SK-N-SH (cell line): ENCODE measurements at regions not wholly inside any gene's neighbourhood (a gene's known extent, or its start where the extent isn't known, plus 50 kb on each side); places are given as distances from the start of the nearest gene placed in this dataset.

Experiments used
- CTCF ChIA-PET: fragments of 300-600, 350-600 bp; formaldehyde crosslinking; extraction: SDS; loops from one replicate; lab custom pipeline; 2021; lab: Yijun Ruan, JAX
- POLR2A ChIA-PET: fragments of 350-600 bp; sonication (Branson Sonifier 250); formaldehyde crosslinking; extraction: SDS; loops from one replicate; lab custom pipeline; 2020; ENCODE audit warnings: antibody characterized with exemption, inconsistent platforms; lab: Yijun Ruan, JAX
- DNase-seq: peaks from one replicate; pipeline ENCODE4 v3.0.0; 2012
- H2AFZ ChIP-seq: fragments of 200-600 bp; sonication (generic); 2 replicates; pipeline ENCODE4 v1.8.1; 2016; ENCODE audit warnings: antibody characterized with exemption, mild to moderate bottlenecking, low read depth
- H3F3A ChIP-seq: fragments of 200-600 bp; sonication (generic); replicated peaks from 2 replicates; pipeline ENCODE3; 2016; ENCODE audit warnings: antibody characterized with exemption, mild to moderate bottlenecking; ENCODE audit not compliant: insufficient read depth
- H3K27ac ChIP-seq, 2 experiments: fragments of 200-500 bp in 1 of 2; fragments of 200-600 bp in 1 of 2; sonication (Bioruptor generic) in 1 of 2; sonication (generic), shearing (Covaris generic) in 1 of 2; 2 replicates each; pipeline versions ENCODE4 v1.5.1 to v1.6.1; 2014 to 2016; ENCODE audit warnings: low read depth in 2 of 2, inconsistent platforms in 1 of 2, low read length in 1 of 2, mild to moderate bottlenecking in 1 of 2, mixed read lengths in 1 of 2
- H3K27me3 ChIP-seq: fragments of 200-600 bp; sonication (generic), shearing (Covaris generic); 2 replicates; pipeline ENCODE4 v1.6.1; 2016; ENCODE audit warnings: mixed run types; ENCODE audit not compliant: insufficient read depth
- H3K36me3 ChIP-seq, 2 experiments: fragments of 200-500 bp in 1 of 2; fragments of 200-600 bp in 1 of 2; sonication (Bioruptor generic) in 1 of 2; sonication (generic) in 1 of 2; replicated peaks in 1 of 2; 2 replicates each; pipeline versions ENCODE3 to v1.5.1; 2014 to 2016; ENCODE audit warnings: low read length in 1 of 2, mild to moderate bottlenecking in 1 of 2; ENCODE audit not compliant: insufficient read depth in 2 of 2, control insufficient read depth in 1 of 2
- H3K4me1 ChIP-seq, 2 experiments: fragments of 200-500 bp in 1 of 2; fragments of 200-600 bp in 1 of 2; sonication (Bioruptor generic) in 1 of 2; sonication (generic), shearing (Covaris generic) in 1 of 2; 2 replicates each; pipeline versions ENCODE4 v1.5.1 to v1.6.1; 2014 to 2016; ENCODE audit warnings: low read depth in 1 of 2, low read length in 1 of 2, mixed run types in 1 of 2; ENCODE audit not compliant: insufficient read depth in 2 of 2, control insufficient read depth in 1 of 2
- H3K4me2 ChIP-seq: fragments of 200-600 bp; sonication (generic), shearing (Covaris generic); 2 replicates; pipeline ENCODE4 v1.6.1; 2017; ENCODE audit warnings: mixed run types
- H3K4me3 ChIP-seq, 2 experiments: fragments of 200-500 bp in 1 of 2; fragments of 200-600 bp in 1 of 2; sonication (Bioruptor generic) in 1 of 2; sonication (generic), shearing (Covaris generic) in 1 of 2; 2 replicates each; pipeline versions ENCODE4 v1.5.1 to v1.8.1; 2014 to 2016; ENCODE audit warnings: low read depth in 2 of 2, inconsistent platforms in 1 of 2, low read length in 1 of 2, mild to moderate bottlenecking in 1 of 2, mixed read lengths in 1 of 2, moderate library complexity in 1 of 2
- H3K79me2 ChIP-seq: fragments of 200-600 bp; sonication (generic); 2 replicates; pipeline ENCODE4 v1.8.1; 2017; ENCODE audit warnings: mild to moderate bottlenecking; ENCODE audit not compliant: insufficient read depth
- H3K9ac ChIP-seq: fragments of 200-600 bp; sonication (generic); 2 replicates; pipeline ENCODE4 v1.6.1; 2017; ENCODE audit warnings: mixed run types
- H3K9me2 ChIP-seq: fragments of 200-600 bp; sonication (generic); 2 replicates; pipeline ENCODE4 v1.6.1; 2017; ENCODE audit warnings: mixed run types
- H3K9me3 ChIP-seq: fragments of 200-600 bp; sonication (generic); 2 replicates; pipeline ENCODE4 v1.6.1; 2017; ENCODE audit warnings: mixed run types, mild to moderate bottlenecking, moderate library complexity
- H4K20me1 ChIP-seq: fragments of 200-600 bp; sonication (generic); 2 replicates; pipeline ENCODE4 v1.6.1; 2017; ENCODE audit warnings: mild to moderate bottlenecking, mixed run types; ENCODE audit not compliant: insufficient read depth
- FOXJ3 ChIP-seq: sonication (generic); formaldehyde crosslinking; IDR thresholded peaks from 2 replicates; pipeline ENCODE4 v1.5.1; 2020; ENCODE audit warnings: mild to moderate bottlenecking, missing genetic modification reagents
- GATA2 ChIP-seq: sonication (generic); formaldehyde crosslinking; IDR thresholded peaks from 2 replicates; pipeline ENCODE4 v1.5.0; 2020; ENCODE audit warnings: mild to moderate bottlenecking, missing genetic modification reagents
- MXI1 ChIP-seq: IDR thresholded peaks from 2 replicates; pipeline ENCODE4 v1.6.1; 2012; ENCODE audit warnings: mild to moderate bottlenecking, low read depth, low read length, improper control_type of control experiment
- REST ChIP-seq: IDR thresholded peaks from 2 replicates; pipeline ENCODE4 v1.6.1; 2012; ENCODE audit warnings: mild to moderate bottlenecking, low read depth, low read length, moderate library complexity
- RXRA ChIP-seq: IDR thresholded peaks from 2 replicates; pipeline ENCODE4 v1.4.0; 2012; ENCODE audit warnings: low read depth, mild to moderate bottlenecking, borderline replicate concordance
- TCF12 ChIP-seq: IDR thresholded peaks from 2 replicates; pipeline ENCODE4 v1.4.0; 2012
- TEAD4 ChIP-seq: IDR thresholded peaks from 2 replicates; pipeline ENCODE4 v1.4.0; 2012; ENCODE audit warnings: mild to moderate bottlenecking, borderline replicate concordance; ENCODE audit not compliant: insufficient read depth
- USF1 ChIP-seq: IDR thresholded peaks from 2 replicates; pipeline ENCODE4 v1.4.0; 2012; ENCODE audit warnings: low read depth, borderline replicate concordance
- YY1 ChIP-seq: IDR thresholded peaks from 2 replicates; pipeline ENCODE4 v1.4.0; 2012; ENCODE audit warnings: low read depth, mild to moderate bottlenecking
- WGBS: methylation state at CpG from one replicate; pipeline ENCODE4 v1.1.6; 2017; ENCODE audit warnings: low lambda C conversion rate; 5-methylcytosine and 5-hydroxymethylcytosine counted together

- Histone ChIP-seq H3K27me3 (no peaks in the 10 kb centered on the region), H3K4me3 (no peak overlapping the region), H3K27ac (no peak overlapping the region), H3K4me1 (peaks cover 0 to 16% of the 10 kb centered on the region in 2 experiments; a peak in 1 of 4 replicates), H3K9ac (no peak overlapping the region), H2AFZ (no peak overlapping the region), H3K9me2 (no peaks in the 10 kb centered on the region), H3F3A (no peaks in the 10 kb centered on the region), H3K79me2 (no peaks in the 10 kb centered on the region), H3K4me2 (no peak overlapping the region), H4K20me1 (no peaks in the 10 kb centered on the region), H3K9me3 (no peaks in the 10 kb centered on the region), H3K36me3 (no peaks in the 10 kb centered on the region)
- ChIA-PET CTCF (no interaction called here), POLR2A (interaction anchor here (0.6 kb wide), 1 partner anchor 22 kb away, joined by 3 read pairs; no protein-coding TSS in a partner anchor)
- no peak for DNase-seq
- 22% methylated on average over 6 of the region's 11 CpGs for WGBS
- TF ChIP-seq FOXJ3 (CRISPR knock-in tag), result no peak
These were observed 134.3 kb downstream of the BRD1 start for GRCh38 chr22:49693416-49693815.

- no peaks in the 10 kb centered on the region for H3K27me3 ChIP-seq
- no peak for TF ChIP-seq GATA2 (CRISPR knock-in tag)
- TF ChIP-seq YY1, result no peak
- no peak for TF ChIP-seq TCF12
- TF ChIP-seq REST, result no peak
- TF ChIP-seq TEAD4, result no peak
- TF ChIP-seq MXI1, result no peak
- no peak for TF ChIP-seq RXRA
- TF ChIP-seq USF1, result no peak
- H3K79me2 ChIP-seq, result no peaks in the 10 kb centered on the region
- no peak overlapping the region for H3K4me2 ChIP-seq
- no peaks in the 10 kb centered on the region for H3K36me3 ChIP-seq
- no peak overlapping the region for H3K27ac ChIP-seq
- WGBS, result 25% methylated on average over 2 of the region's 18 CpGs
- no peaks in the 10 kb centered on the region for H4K20me1 ChIP-seq
- no peaks in the 10 kb centered on the region for H3F3A ChIP-seq
- POLR2A ChIA-PET, result no interaction called here
- H3K9me2 ChIP-seq, result no peaks in the 10 kb centered on the region
- H2AFZ ChIP-seq, result no peak overlapping the region
- no peak overlapping the region for H3K9ac ChIP-seq
- no peak for DNase-seq
- CTCF ChIA-PET, result no interaction called here
- H3K4me1 ChIP-seq, result peaks cover 0 to 16% of the 10 kb centered on the region in 2 experiments; a peak in 1 of 4 replicates
- H3K9me3 ChIP-seq, result no peaks in the 10 kb centered on the region
- H3K4me3 ChIP-seq, result no peak overlapping the region
These were observed 135.0 kb downstream of the BRD1 start for GRCh38 chr22:49692499-49693225.
